ENCODE measurements at regions not wholly inside any gene's neighbourhood (a gene's known extent, or its start where the extent isn't known, plus 50 kb on each side); places are given as distances from the start of the nearest gene placed in this dataset.
"Not testable (repeated sequence)": the region's sequence is repeated elsewhere in the genome, so short reads cannot be mapped to it uniquely, and the experiment has no call there.

- in situ Hi-C loops (cut with MboI; ENCODE audit: low sequenced_read_pairs, unreplicated experiment), result loop anchor here (25.0 kb wide), 1 partner anchor 667 kb away; no protein-coding TSS in a partner anchor
- DNase-seq (ENCODE audit: low spot score), result no peak
- TF ChIP-seq CTCF (IDR thresholded peaks at IDR 0.05; ENCODE audit: borderline replicate concordance, control extremely low read depth, extremely low read depth, insufficient read depth, missing control alignments), result no peak
These were observed 68.9 kb upstream of the SLC22A16 start for GRCh38 chr6:110545081-110545872.

GRCh38 chr6:110544472-110544871 lies 68.1 kb upstream of the SLC22A16 start:
- no peak for TF ChIP-seq CTCF (IDR thresholded peaks at IDR 0.05; ENCODE audit: borderline replicate concordance, control extremely low read depth, extremely low read depth, insufficient read depth, missing control alignments)
- in situ Hi-C loops (cut with MboI; ENCODE audit: low sequenced_read_pairs, unreplicated experiment), result loop anchor here (25.0 kb wide), 1 partner anchor 668 kb away; no protein-coding TSS in a partner anchor
- DNase-seq (ENCODE audit: low spot score), result peak; percentile 39

- no peak for DNase-seq (ENCODE audit: low spot score)
- in situ Hi-C loops (cut with MboI; ENCODE audit: low sequenced_read_pairs, unreplicated experiment), result loop anchor here (25.0 kb wide), 1 partner anchor 669 kb away; no protein-coding TSS in a partner anchor
- TF ChIP-seq CTCF (IDR thresholded peaks at IDR 0.05; ENCODE audit: borderline replicate concordance, control extremely low read depth, extremely low read depth, insufficient read depth, missing control alignments), result no peak
These were observed 66.7 kb upstream of the SLC22A16 start for GRCh38 chr6:110543106-110543505.

GRCh38 chr6:110542311-110543024 lies 66.1 kb upstream of the SLC22A16 start:
- TF ChIP-seq CTCF (IDR thresholded peaks at IDR 0.05; ENCODE audit: borderline replicate concordance, control extremely low read depth, extremely low read depth, insufficient read depth, missing control alignments), result no peak
- DNase-seq (ENCODE audit: low spot score), result no peak

GRCh38 chr6:110541701-110542309 lies 65.4 kb upstream of the SLC22A16 start:
- no peak for DNase-seq (ENCODE audit: low spot score)
- in situ Hi-C loops (cut with MboI; ENCODE audit: low sequenced_read_pairs, unreplicated experiment), result loop anchor here (25.0 kb wide), 1 partner anchor 670 kb away; no protein-coding TSS in a partner anchor
- no peak for TF ChIP-seq CTCF (IDR thresholded peaks at IDR 0.05; ENCODE audit: borderline replicate concordance, control extremely low read depth, extremely low read depth, insufficient read depth, missing control alignments)

More at GRCh38 chr6:110542311-110543024, 66.1 kb upstream of the SLC22A16 start:
- in situ Hi-C loops (cut with MboI; ENCODE audit: low sequenced_read_pairs, unreplicated experiment), result loop anchor here (25.0 kb wide), 1 partner anchor 670 kb away; no protein-coding TSS in a partner anchor

- not testable (repeated sequence) for DNase-seq (ENCODE audit: low spot score)
- in situ Hi-C loops (cut with MboI; ENCODE audit: low sequenced_read_pairs, unreplicated experiment), result loop anchor here (25.0 kb wide), 1 partner anchor 673 kb away; no protein-coding TSS in a partner anchor
These were observed 63.0 kb upstream of the SLC22A16 start for GRCh38 chr6:110539277-110540019.
